ENCODE measurements at regions not wholly inside any gene's neighbourhood (a gene's known extent, or its start where the extent isn't known, plus 50 kb on each side); places are given as distances from the start of the nearest gene placed in this dataset.

GRCh38 chr9:2465516-2465915 lies 156.1 kb upstream of the VLDLR start:
- no peak for DNase-seq

- DNase-seq, result no peak
Measured at GRCh38 chr9:2465921-2466460, 155.6 kb upstream of the VLDLR start.

DNA sequence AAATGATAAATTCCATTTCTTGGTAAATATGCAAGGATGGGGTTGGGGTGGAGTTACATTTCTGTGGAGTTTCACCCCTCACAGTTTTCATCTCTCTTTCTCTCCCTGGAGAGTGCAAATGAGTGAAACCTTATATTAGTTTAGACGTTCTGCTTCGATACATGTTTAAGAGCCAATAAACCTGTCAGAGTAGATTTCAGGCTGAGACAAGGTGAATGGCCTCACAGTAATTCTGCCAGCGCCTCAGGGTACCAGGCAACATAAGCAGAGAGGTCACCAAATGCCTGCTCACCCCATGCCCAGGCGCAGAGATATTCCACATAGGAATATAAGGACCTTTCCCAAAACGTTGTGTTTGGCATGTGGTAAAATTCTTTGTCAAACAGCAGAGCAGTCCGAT lies 154.9 kb upstream of the VLDLR start:
- no peak for DNase-seq

GRCh38 chr9:2469681-2470221 lies 151.8 kb upstream of the VLDLR start:
- DNase-seq, result no peak

- DNase-seq, result no peak
Measured at GRCh38 chr9:2473681-2474080, 147.9 kb upstream of the VLDLR start.

DNA sequence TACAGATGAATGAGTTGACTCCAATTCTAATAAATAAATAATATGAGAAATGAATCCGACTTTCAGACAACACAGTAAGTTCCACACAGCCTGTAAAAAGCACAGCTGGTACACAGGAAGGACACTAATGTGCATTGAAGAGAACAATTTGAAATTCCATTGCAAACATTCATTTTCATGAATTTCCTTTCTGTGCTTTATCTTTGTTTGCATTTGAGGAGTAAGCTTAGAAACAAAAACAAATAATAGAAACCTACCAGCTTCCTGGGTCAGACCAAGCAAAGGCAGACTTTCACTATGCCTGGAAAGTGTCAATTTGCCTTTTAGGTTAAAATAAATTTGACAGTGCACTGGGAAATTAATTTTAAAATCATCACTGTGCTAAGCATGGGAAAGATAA lies 143.8 kb upstream of the VLDLR start:
- DNase-seq, result no peak

DNA sequence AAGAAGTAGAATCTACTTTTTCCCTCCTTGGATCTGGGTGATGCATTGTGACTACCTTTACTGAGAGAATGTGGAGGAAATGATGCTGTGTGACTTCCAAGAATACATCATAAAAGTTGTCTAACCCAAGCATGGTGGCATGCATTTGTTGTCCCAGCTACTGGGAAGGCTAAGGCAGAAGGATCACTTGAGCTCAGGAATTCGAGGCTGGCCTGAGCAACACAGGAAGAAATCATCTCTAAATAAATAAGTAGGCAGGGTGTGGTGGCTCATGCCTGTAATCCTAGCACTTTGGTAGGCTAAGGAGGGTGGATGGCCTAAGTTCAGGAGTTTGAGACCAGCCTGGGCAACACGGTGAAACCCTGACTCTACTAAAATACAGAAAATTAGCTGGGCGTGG lies 143.2 kb upstream of the VLDLR start:
- no peak for DNase-seq

DNA sequence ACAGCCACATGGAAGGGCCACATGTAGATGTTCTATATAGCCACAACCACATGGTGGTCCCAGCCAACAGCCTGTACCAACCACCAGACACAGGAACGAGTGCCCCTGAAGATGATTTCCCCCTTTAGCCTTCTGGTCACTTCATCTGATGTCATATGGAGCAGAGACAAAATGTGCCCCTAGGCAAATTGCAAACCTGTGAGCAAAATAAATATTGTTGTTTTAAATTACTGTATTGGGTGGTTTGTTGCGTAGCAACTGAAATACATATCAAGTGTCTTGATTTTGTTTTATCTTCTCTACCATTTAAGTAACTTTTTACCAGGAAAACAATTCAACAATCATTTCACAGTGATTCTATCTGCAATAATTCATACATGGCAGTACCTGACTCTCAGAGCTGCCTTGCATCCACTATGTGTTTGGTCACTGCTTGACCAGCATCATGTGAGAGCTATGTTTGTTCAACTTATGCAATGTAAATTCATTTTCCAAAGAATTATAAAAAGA lies 142.5 kb upstream of the VLDLR start:
- DNase-seq, result no peak

GRCh38 chr9:2480255-2480837 lies 141.2 kb upstream of the VLDLR start:
- DNase-seq, result no peak

GRCh38 chr9:2481216-2481615 lies 140.4 kb upstream of the VLDLR start:
- DNase-seq, result no peak

GRCh38 chr9:2486988-2487387 lies 134.6 kb upstream of the VLDLR start:
- DNase-seq, result no peak

DNA sequence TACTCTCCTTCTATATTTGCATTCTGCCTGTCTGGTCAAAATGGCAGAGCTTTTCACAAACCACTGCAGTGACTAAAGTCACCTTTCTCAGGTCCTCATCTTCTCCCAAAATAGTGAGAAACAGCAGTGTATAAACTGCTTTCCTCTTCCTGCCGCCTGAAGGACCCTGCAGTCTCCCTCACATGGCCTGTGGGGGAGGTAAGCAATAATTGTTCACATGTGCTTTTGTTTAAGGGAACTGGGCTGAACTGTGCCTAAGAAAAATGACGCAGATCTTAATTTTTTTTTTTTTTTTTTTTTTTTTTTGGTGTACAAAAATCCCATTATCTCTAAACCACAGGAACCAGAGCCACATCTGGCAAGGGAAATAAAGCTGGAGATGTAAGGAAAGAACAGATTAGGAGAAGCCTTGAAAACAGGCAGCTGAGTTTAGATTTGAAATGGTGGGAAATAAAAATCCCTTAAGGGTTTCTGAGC lies 131.7 kb upstream of the VLDLR start:
- DNase-seq, result no peak

GRCh38 chr9:2492161-2492560 lies 129.4 kb upstream of the VLDLR start:
- no peak for DNase-seq

- DNase-seq, result no peak
Measured at GRCh38 chr9:2493109-2493508, 128.5 kb upstream of the VLDLR start.

DNA sequence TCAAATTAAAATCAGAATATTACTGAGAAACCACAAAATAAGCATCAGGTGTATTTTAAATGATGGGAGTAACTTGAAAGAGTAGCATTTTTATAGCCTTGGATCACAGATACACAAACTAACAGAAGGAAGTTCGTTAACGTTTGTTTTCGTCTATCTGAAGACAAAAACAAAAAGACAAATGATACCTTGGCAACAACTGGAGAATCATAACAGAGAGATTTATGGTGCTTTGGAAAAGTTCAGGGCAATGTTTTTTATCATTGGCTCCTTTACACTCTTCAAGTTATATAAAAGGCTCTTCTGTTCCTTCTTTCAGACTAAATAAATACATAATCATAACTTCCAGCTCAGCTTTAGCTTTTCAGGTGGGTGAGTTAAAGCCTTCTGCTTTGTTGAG lies 128.1 kb upstream of the VLDLR start:
- no peak for DNase-seq

DNA sequence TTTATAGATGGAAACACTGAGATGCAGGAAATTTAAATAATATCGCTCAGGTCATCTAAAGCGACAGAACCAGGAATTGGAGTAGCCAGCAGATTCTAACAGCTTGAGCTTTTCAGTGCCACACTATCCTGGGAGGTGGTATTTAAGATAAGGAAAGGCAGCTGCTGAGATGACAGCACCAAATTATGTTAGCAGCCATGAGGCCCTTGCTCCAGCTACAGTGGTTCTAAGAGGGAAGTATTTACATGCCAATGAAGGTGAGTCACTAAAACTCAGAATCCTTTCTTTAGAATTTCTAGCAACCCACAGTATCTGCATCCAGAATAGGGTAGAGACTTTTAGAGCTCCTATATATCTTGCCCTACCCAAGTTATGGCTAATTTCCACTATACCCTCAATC lies 127.0 kb upstream of the VLDLR start:
- no peak for DNase-seq

DNA sequence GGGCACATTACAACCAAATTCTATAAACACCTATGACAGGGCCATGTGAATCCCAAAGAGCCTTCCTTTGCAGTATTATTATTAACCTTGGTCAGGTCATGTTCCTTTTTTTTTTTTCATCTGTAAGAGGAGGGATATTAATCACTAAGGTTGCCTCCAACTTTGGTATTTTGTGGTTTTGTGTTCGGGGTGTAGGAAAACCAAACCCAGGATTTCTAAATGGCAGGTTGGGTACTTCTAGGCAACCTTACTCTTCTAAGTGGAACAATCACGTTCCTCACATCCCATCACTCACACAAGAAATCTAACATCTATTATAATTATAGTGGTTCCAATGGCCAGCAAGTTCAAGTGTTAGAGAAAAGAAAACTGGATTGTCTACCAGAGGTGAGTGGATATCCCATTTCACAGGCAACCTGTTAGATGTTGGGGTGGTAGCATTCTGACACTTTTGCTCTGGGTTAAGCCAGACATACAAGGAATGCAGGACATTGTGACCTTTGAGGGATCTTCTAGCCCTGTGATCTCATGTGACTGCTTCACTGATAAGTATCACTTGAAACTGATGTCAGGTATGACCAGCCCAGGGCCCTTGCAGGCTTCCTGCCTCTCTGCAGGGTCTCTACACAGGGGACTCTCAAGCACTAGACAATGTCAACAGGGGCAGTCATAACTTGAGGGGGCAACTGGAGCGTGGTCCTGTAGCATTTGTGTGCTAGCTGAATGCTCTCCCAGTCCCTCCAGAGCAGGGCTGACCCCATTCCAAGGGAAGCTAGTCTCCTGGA lies 126.2 kb upstream of the VLDLR start:
- no peak for DNase-seq

GRCh38 chr9:2496169-2496568 lies 125.4 kb upstream of the VLDLR start:
- no peak for DNase-seq

- DNase-seq, result no peak
Measured at GRCh38 chr9:2496934-2497333, 124.7 kb upstream of the VLDLR start.

GRCh38 chr9:2497666-2498400 lies 123.8 kb upstream of the VLDLR start:
- DNase-seq, result no peak

- DNase-seq, result no peak
Measured at GRCh38 chr9:2502210-2502609, 119.4 kb upstream of the VLDLR start.

DNA sequence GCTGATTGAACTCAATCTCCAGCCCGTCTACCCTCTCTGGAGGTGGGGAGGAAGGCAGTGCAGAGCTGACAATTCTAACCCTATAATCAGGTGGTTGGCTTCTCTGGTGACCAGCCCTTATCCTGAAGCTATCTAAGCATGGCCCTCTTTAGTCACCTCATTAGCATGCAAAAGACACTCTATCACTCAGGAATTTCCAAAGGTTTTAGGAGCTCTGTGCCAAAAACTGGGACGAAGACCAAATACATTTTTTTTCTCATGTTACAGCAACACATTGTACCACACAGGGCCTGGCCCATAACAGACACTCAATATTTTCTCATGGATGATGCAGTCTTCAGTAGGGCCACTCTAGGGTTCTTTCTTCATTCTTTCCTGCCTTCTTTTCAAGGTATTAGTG lies 118.8 kb upstream of the VLDLR start:
- no peak for DNase-seq

DNA sequence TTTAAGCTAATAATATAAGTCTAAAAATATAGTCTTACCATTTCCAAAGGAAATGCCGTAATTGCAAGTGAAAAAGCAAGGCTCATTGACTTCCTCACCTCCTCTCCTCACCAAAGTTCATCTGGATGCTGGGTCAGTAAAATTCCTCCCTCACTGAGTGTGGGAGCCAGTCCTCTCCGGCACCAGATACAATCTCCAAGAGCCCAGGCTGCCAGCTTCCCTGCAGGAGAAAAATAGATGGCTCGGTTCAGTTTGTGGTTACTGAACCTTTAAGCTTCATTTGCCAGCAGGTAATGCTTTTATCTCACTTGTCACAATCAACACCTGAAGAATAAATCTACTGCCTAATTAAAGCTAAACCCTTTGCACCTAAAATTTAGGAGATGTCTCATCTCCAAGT lies 115.3 kb upstream of the VLDLR start:
- no peak for DNase-seq

All from CD4-positive, alpha-beta T cell treated with Interferon gamma for 1 hour (primary cell).